H1 (cell line): ENCODE measurements at regions not wholly inside any gene's neighbourhood (a gene's known extent, or its start where the extent isn't known, plus 50 kb on each side); places are given as distances from the start of the nearest gene placed in this dataset.

Source experiments
- CTCF ChIA-PET: fragments of 300-600 bp; sonication (Branson Sonifier 250); formaldehyde crosslinking; loops from one replicate; lab custom pipeline; 2021; ENCODE audit not compliant: partially characterized antibody; lab: Charles Lee
- POLR2A ChIA-PET: fragments of 300-600 bp; sonication (Branson Sonifier 250); formaldehyde crosslinking; loops from one replicate; lab custom pipeline; 2021; ENCODE audit warnings: inconsistent platforms; ENCODE audit not compliant: partially characterized antibody; lab: Charles Lee
- DNase-seq, 2 experiments: peaks; one replicate each; pipeline versions ENCODE4 v3.0.0 to v3.0.0-alpha.2; 2010 to 2022; ENCODE audit warnings: low spot score in 2 of 2, low read depth in 1 of 2, mixed read lengths in 1 of 2
- FAIRE-seq: peaks from 2 replicates; lab custom pipeline; 2011; peaks lifted over from hg19 to GRCh38; lab: Jason Lieb, UNC
- H2AFZ ChIP-seq: 2 replicates; pipeline ENCODE4 v1.8.1; 2012; ENCODE audit warnings: low read length, inconsistent platforms
- H2AK5ac ChIP-seq: 2 replicates; pipeline ENCODE4 v1.6.1; 2013; ENCODE audit warnings: low read depth, low read length
- H2BK120ac ChIP-seq: replicated peaks from 2 replicates; pipeline ENCODE3; 2013; ENCODE audit warnings: low read depth, low read length, inconsistent platforms
- H2BK12ac ChIP-seq: 2 replicates; pipeline ENCODE4 v1.6.1; 2013; ENCODE audit warnings: low read depth, low read length
- H2BK15ac ChIP-seq: 2 replicates; pipeline ENCODE4 v1.6.1; 2013; ENCODE audit warnings: low read length
- H2BK20ac ChIP-seq: 2 replicates; pipeline ENCODE4 v1.6.1; 2013; ENCODE audit warnings: low read length
- H2BK5ac ChIP-seq: 2 replicates; pipeline ENCODE4 v1.6.1; 2013; ENCODE audit warnings: low read depth, low read length
- H3K14ac ChIP-seq: 2 replicates; pipeline ENCODE4 v1.6.1; 2013; ENCODE audit warnings: inconsistent platforms; ENCODE audit not compliant: insufficient read length
- H3K18ac ChIP-seq: 2 replicates; pipeline ENCODE4 v1.6.1; 2013; ENCODE audit warnings: low read length; ENCODE audit errors: extremely low read depth
- H3K23ac ChIP-seq: 2 replicates; pipeline ENCODE4 v1.6.1; 2013; ENCODE audit warnings: inconsistent platforms; ENCODE audit not compliant: insufficient read length
- H3K23me2 ChIP-seq: 2 replicates; pipeline ENCODE4 v1.6.1; 2013; ENCODE audit warnings: low read depth, low read length
- H3K27ac ChIP-seq: 2 replicates; pipeline ENCODE4 v1.6.1; 2011; ENCODE audit warnings: low read depth, low read length, inconsistent platforms
- H3K27me3 ChIP-seq, 4 experiments: replicated peaks in 1 of 4; 1 replicate in 1 of 4; 2 replicates in 3 of 4; pipeline versions ENCODE4 v1.6.1 to v1.8.1; 2011 to 2013; ENCODE audit warnings: low read length in 3 of 4, mild to moderate bottlenecking in 3 of 4, inconsistent platforms in 2 of 4, mixed read lengths in 2 of 4, moderate library complexity in 1 of 4; ENCODE audit not compliant: control insufficient read depth in 3 of 4, insufficient read depth in 3 of 4; ENCODE audit errors: extremely low read depth in 1 of 4
- H3K36me3 ChIP-seq, 4 experiments: 2 replicates each; pipeline versions ENCODE4 v1.6.1 to v1.8.1; 2011 to 2013; ENCODE audit warnings: mild to moderate bottlenecking in 4 of 4, low read length in 3 of 4, moderate library complexity in 2 of 4, control low read depth in 1 of 4, inconsistent platforms in 1 of 4; ENCODE audit not compliant: insufficient read depth in 4 of 4, control insufficient read depth in 2 of 4
- H3K4ac ChIP-seq: replicated peaks from 2 replicates; pipeline ENCODE3; 2013; ENCODE audit warnings: low read length, low read depth, mixed read lengths, inconsistent platforms; ENCODE audit not compliant: insufficient read length
- H3K4me1 ChIP-seq, 4 experiments: replicated peaks in 1 of 4; 1 replicate in 1 of 4; 2 replicates in 3 of 4; pipeline versions ENCODE4 v1.6.1 to v1.8.1; 2011 to 2013; ENCODE audit warnings: low read length in 3 of 4, inconsistent platforms in 2 of 4, mixed read lengths in 1 of 4; ENCODE audit not compliant: insufficient read depth in 4 of 4, control insufficient read depth in 3 of 4
- H3K4me2 ChIP-seq, 2 experiments: 2 replicates each; pipeline versions ENCODE4 v1.6.1 to v1.8.1; 2011 to 2013; ENCODE audit warnings: low read depth in 2 of 2, low read length in 2 of 2, control low read depth in 1 of 2, inconsistent platforms in 1 of 2, mild to moderate bottlenecking in 1 of 2; ENCODE audit not compliant: insufficient read depth in 1 of 2
- H3K4me3 ChIP-seq, 4 experiments: fragments of 200-600, 300-600 bp in 1 of 4; sonication (generic), shearing (Covaris generic), sonication (Bioruptor Twin) in 1 of 4; 2 replicates each; pipeline versions ENCODE4 v1.5.1 to v1.8.1; 2011 to 2016; ENCODE audit warnings: low read length in 4 of 4, low read depth in 3 of 4, control low read depth in 2 of 4, inconsistent platforms in 2 of 4, mild to moderate bottlenecking in 2 of 4, mixed read lengths in 1 of 4, moderate library complexity in 1 of 4; ENCODE audit not compliant: insufficient read depth in 2 of 4; ENCODE audit errors: extremely low read depth in 1 of 4
- H3K56ac ChIP-seq: replicated peaks from 2 replicates; pipeline ENCODE3; 2013; ENCODE audit warnings: low read depth, mild to moderate bottlenecking, mixed read lengths, low read length, inconsistent platforms; ENCODE audit not compliant: insufficient read length
- H3K79me1 ChIP-seq: 2 replicates; pipeline ENCODE4 v1.6.1; 2013; ENCODE audit warnings: low read depth, low read length, control low read depth
- H3K79me2 ChIP-seq, 2 experiments: 2 replicates each; pipeline versions ENCODE4 v1.6.1 to v1.8.1; 2012 to 2013; ENCODE audit warnings: low read length in 2 of 2, mild to moderate bottlenecking in 2 of 2, inconsistent platforms in 1 of 2; ENCODE audit not compliant: insufficient read depth in 2 of 2, control insufficient read depth in 1 of 2
- H3K9ac ChIP-seq, 4 experiments: replicated peaks in 1 of 4; 1 replicate in 1 of 4; 2 replicates in 3 of 4; pipeline versions ENCODE4 v1.6.1 to v1.8.1; 2011 to 2013; ENCODE audit warnings: low read depth in 3 of 4, low read length in 3 of 4, control low read depth in 2 of 4, mild to moderate bottlenecking in 2 of 4, moderate library complexity in 2 of 4, inconsistent platforms in 1 of 4; ENCODE audit errors: extremely low read depth in 1 of 4
- H3K9me3 ChIP-seq, 2 experiments: 2 replicates each; pipeline versions ENCODE4 v1.6.1 to v1.8.1; 2012 to 2013; ENCODE audit warnings: mild to moderate bottlenecking in 2 of 2, moderate library complexity in 2 of 2, control low read depth in 1 of 2, inconsistent platforms in 1 of 2, low read depth in 1 of 2, low read length in 1 of 2, mixed read lengths in 1 of 2; ENCODE audit not compliant: insufficient read depth in 2 of 2
- H4K20me1 ChIP-seq, 2 experiments: replicated peaks in 1 of 2; 2 replicates each; pipeline versions ENCODE3 to v1.8.1; 2011 to 2013; ENCODE audit warnings: inconsistent platforms in 2 of 2, low read length in 2 of 2, mild to moderate bottlenecking in 1 of 2; ENCODE audit not compliant: insufficient read depth in 2 of 2, control insufficient read depth in 1 of 2
- H4K5ac ChIP-seq: 2 replicates; pipeline ENCODE4 v1.6.1; 2013; ENCODE audit warnings: low read length, low read depth, mixed read lengths, inconsistent platforms; ENCODE audit not compliant: insufficient read length
- H4K8ac ChIP-seq: 2 replicates; pipeline ENCODE4 v1.8.0; 2013; ENCODE audit warnings: mild to moderate bottlenecking, moderate library complexity, low read length, inconsistent platforms; ENCODE audit not compliant: insufficient read depth; ENCODE audit errors: extremely low read depth
- H4K91ac ChIP-seq: replicated peaks from 2 replicates; pipeline ENCODE3; 2013; ENCODE audit warnings: low read length, mixed read lengths, inconsistent platforms; ENCODE audit not compliant: insufficient read length
- CREB1 ChIP-seq: IDR thresholded peaks from 2 replicates; pipeline ENCODE4 v1.6.1; 2012; ENCODE audit warnings: inconsistent platforms
- CTBP2 ChIP-seq: IDR thresholded peaks from 2 replicates; pipeline ENCODE4 v1.7.0; 2011; ENCODE audit warnings: borderline replicate concordance, mild to moderate bottlenecking, moderate library complexity, mixed read lengths, low read length; ENCODE audit not compliant: insufficient read depth, insufficient read length
- CTCF ChIP-seq, 3 experiments: IDR thresholded peaks; 1 replicate in 2 of 3; 2 replicates in 1 of 3; pipeline versions ENCODE4 v1.5.1 to v1.6.1; 2011; ENCODE audit warnings: low read length in 3 of 3, mild to moderate bottlenecking in 3 of 3, inconsistent platforms in 2 of 3, low read depth in 1 of 3, moderate library complexity in 1 of 3; ENCODE audit not compliant: insufficient read depth in 1 of 3; ENCODE audit errors: control extremely low read depth in 1 of 3
- EZH2 ChIP-seq: fragments of 200-600 bp; sonication (generic); IDR thresholded peaks from 2 replicates; pipeline ENCODE4 v1.7.1; 2012; ENCODE audit warnings: low read depth, mild to moderate bottlenecking, moderate library complexity, low read length, inconsistent platforms; ENCODE audit not compliant: severe bottlenecking
- JUND ChIP-seq: IDR thresholded peaks from 2 replicates; pipeline ENCODE4 v1.6.1; 2011; ENCODE audit warnings: mild to moderate bottlenecking, improper control_type of control experiment, low read length
- KDM1A ChIP-seq: fragments of 200-600, 300-600 bp; sonication (generic); IDR thresholded peaks from 2 replicates; pipeline ENCODE4 v1.7.1; 2016; ENCODE audit warnings: mild to moderate bottlenecking, low read length, borderline replicate concordance
- KDM4A ChIP-seq: IDR thresholded peaks from one replicate; pipeline ENCODE4 v1.7.1; 2012; ENCODE audit warnings: low read depth, mild to moderate bottlenecking, moderate library complexity, low read length, inconsistent platforms; ENCODE audit not compliant: severe bottlenecking
- POU5F1 ChIP-seq: IDR thresholded peaks from 2 replicates; pipeline ENCODE4 v1.6.1; 2011; ENCODE audit warnings: low read depth, mild to moderate bottlenecking, low read length, moderate library complexity
- RNF2 ChIP-seq: fragments of 200-900, 300-1000 bp; sonication (generic); IDR thresholded peaks from 2 replicates; pipeline ENCODE4 v1.7.1; 2016; ENCODE audit warnings: borderline replicate concordance, low read depth, mild to moderate bottlenecking, antibody characterized with exemption, low read length; ENCODE audit not compliant: poor library complexity, severe bottlenecking; ENCODE audit errors: missing control alignments
- TAF1 ChIP-seq: IDR thresholded peaks from 2 replicates; pipeline ENCODE4 v1.6.1; 2011; ENCODE audit warnings: mild to moderate bottlenecking, low read depth, low read length
- TAF7 ChIP-seq: optimal IDR thresholded peaks from 2 replicates; pipeline ENCODE3; 2011; ENCODE audit warnings: low read depth, mild to moderate bottlenecking, inconsistent platforms, low read length, moderate library complexity, borderline replicate concordance
- WGBS, 2 experiments: shearing (Covaris generic) in 1 of 2; methylation state at CpG; one replicate each; pipeline versions ENCODE4 v1.1.6 to v1.1.7; 2013 to 2015; ENCODE audit warnings: low lambda C conversion rate in 2 of 2, mixed read lengths in 2 of 2, inconsistent platforms in 1 of 2, low coverage in 1 of 2, missing lambda C conversion rate in 1 of 2; ENCODE audit not compliant: insufficient replicate concordance in 2 of 2, insufficient coverage in 1 of 2, insufficient read length in 1 of 2; ENCODE audit errors: extremely low coverage in 1 of 2, missing lambda C conversion rate in 1 of 2; 5-methylcytosine and 5-hydroxymethylcytosine counted together

- ChIA-PET CTCF (no interaction called here), POLR2A (no interaction called here)
- Histone ChIP-seq H2BK15ac (no peak overlapping the region), H2BK5ac (no peak overlapping the region), H3K4ac (no peak overlapping the region), H2BK120ac (no peak overlapping the region), H3K4me1 (no peaks in the 10 kb centered on the region), H3K9me3 (peaks cover 5 to 23% of the 10 kb centered on the region in 2 experiments; a peak in 3 of 4 replicates), H3K4me2 (no peak overlapping the region), H3K79me2 (no peaks in the 10 kb centered on the region), H4K20me1 (no peaks in the 10 kb centered on the region), H3K36me3 (no peaks in the 10 kb centered on the region), H3K56ac (no peak overlapping the region), H2AK5ac (no peak overlapping the region), H4K5ac (no peak overlapping the region), H3K18ac (no peak overlapping the region), H3K27me3 (no peaks in the 10 kb centered on the region), H3K23ac (no peak overlapping the region), H4K8ac (no peak overlapping the region), H3K79me1 (no peaks in the 10 kb centered on the region), H3K23me2 (no peaks in the 10 kb centered on the region), H2BK20ac (no peak overlapping the region), H2AFZ (no peak overlapping the region), H4K91ac (no peak overlapping the region), H3K4me3 (no peak overlapping the region), H3K27ac (no peak overlapping the region), H2BK12ac (no peak overlapping the region), H3K9ac (no peak overlapping the region), H3K14ac (no peak overlapping the region)
- DNase-seq (no peak), FAIRE-seq (no peak)
- no CpG with 5 or more reads among the region's 1 CpG for WGBS, 2 experiments
- TF ChIP-seq RNF2, result no peak
- TF ChIP-seq KDM1A, result no peak
- TF ChIP-seq CREB1, result no peak
- TF ChIP-seq POU5F1, result no peak
- no peak for TF ChIP-seq KDM4A
- TF ChIP-seq TAF1, result no peak
- TF ChIP-seq CTBP2, result no peak
- no peak for TF ChIP-seq CTCF (IDR thresholded peaks at IDR 0.05; ENCODE audit: control extremely low read depth in 1 of 3, insufficient read depth in 1 of 3, low read depth in 1 of 3, low read length in 3 of 3)
- no peak for TF ChIP-seq EZH2
- no peak for TF ChIP-seq TAF7
- no peak for TF ChIP-seq JUND
Measured at GRCh38 chrY:21138056-21138758, 372.9 kb upstream of the RBMY1B start.
